ENCODE measurements at regions not wholly inside any gene's neighbourhood (a gene's known extent, or its start where the extent isn't known, plus 50 kb on each side); places are given as distances from the start of the nearest gene placed in this dataset.

GRCh38 chr9:136599811-136600660, 54.2 kb upstream of the NOTCH1 start:
- no peaks in the 10 kb centered on the region for H4K20me1 ChIP-seq (ENCODE audit: control insufficient read depth, insufficient read depth, low read length, poor library complexity, severe bottlenecking)
- H3K27ac ChIP-seq (ENCODE audit: low read length in 2 of 2) = no peak overlapping the region
- Mint-ChIP-seq H3K27me3 (peaks cover 5% of the 10 kb centered on the region), H3K9me3 (ENCODE audit: insufficient read depth) (no peaks in the 10 kb centered on the region), H3K4me1 (peaks cover 3% of the 10 kb centered on the region), H3K4me3 (no peak overlapping the region), H3K27ac (no peak overlapping the region)
- DNase-seq (no peak), ATAC-seq (ENCODE audit: low read depth) (no peak)
- intact Hi-C loops (cut with micrococcal nuclease) = no loop called here
- WGBS (ENCODE audit: insufficient coverage) = 32% methylated on average over 21 of the region's 29 CpGs
- H3K9ac ChIP-seq (ENCODE audit: low read length) = no peak overlapping the region
- no peak overlapping the region for H3K4me3 ChIP-seq (ENCODE audit: control extremely low read depth in 1 of 5, extremely low read depth in 1 of 5, insufficient read depth in 1 of 5, low read depth in 2 of 5, low read length in 4 of 5)
- ChIA-PET CTCF (no interaction called here), POLR2A (no interaction called here)
- H3K4me1 ChIP-seq (ENCODE audit: control insufficient read depth in 2 of 2, insufficient read depth in 2 of 2, low read length in 2 of 2) = peaks cover 6 to 10% of the 10 kb centered on the region in 2 donors
- H3K4me2 ChIP-seq (replicated peaks; ENCODE audit: low read depth, low read length, poor library complexity, severe bottlenecking) = no peak overlapping the region
- no peak for TF ChIP-seq EZH2 (IDR thresholded peaks at IDR 0.05; ENCODE audit: borderline replicate concordance, insufficient read depth, low read depth, low read length, poor library complexity, severe bottlenecking)
- TF ChIP-seq, protein P1, sequence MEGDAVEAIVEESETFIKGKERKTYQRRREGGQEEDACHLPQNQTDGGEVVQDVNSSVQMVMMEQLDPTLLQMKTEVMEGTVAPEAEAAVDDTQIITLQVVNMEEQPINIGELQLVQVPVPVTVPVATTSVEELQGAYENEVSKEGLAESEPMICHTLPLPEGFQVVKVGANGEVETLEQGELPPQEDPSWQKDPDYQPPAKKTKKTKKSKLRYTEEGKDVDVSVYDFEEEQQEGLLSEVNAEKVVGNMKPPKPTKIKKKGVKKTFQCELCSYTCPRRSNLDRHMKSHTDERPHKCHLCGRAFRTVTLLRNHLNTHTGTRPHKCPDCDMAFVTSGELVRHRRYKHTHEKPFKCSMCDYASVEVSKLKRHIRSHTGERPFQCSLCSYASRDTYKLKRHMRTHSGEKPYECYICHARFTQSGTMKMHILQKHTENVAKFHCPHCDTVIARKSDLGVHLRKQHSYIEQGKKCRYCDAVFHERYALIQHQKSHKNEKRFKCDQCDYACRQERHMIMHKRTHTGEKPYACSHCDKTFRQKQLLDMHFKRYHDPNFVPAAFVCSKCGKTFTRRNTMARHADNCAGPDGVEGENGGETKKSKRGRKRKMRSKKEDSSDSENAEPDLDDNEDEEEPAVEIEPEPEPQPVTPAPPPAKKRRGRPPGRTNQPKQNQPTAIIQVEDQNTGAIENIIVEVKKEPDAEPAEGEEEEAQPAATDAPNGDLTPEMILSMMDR (IDR thresholded peaks at IDR 0.05) = no peak
- no peak overlapping the region for H2AFZ ChIP-seq (ENCODE audit: insufficient read depth, low read depth, low read length, poor library complexity, severe bottlenecking)
- H3K27me3 ChIP-seq (replicated peaks in 1 of 4; ENCODE audit: control extremely low read depth in 1 of 4, control insufficient read depth in 3 of 4, insufficient read depth in 4 of 4, low read length in 3 of 4) = peaks cover 0 to 46% (median 6%) of the 10 kb centered on the region in 4 experiments
- H3K79me2 ChIP-seq (ENCODE audit: control insufficient read depth, insufficient read depth, low read length) = no peaks in the 10 kb centered on the region
- H3K36me3 ChIP-seq (replicated peaks in 1 of 2; ENCODE audit: control extremely low read depth in 1 of 2, control insufficient read depth in 1 of 2, extremely low read depth in 1 of 2, insufficient read depth in 2 of 2, low read length in 1 of 2) = no peaks in the 10 kb centered on the region
- H3K9me3 ChIP-seq (ENCODE audit: control extremely low read depth in 1 of 3, control insufficient read depth in 2 of 3, insufficient read depth in 1 of 3, low read length in 2 of 3) = peaks cover 0 to 15% (median 0%) of the 10 kb centered on the region in 3 donors

DNA sequence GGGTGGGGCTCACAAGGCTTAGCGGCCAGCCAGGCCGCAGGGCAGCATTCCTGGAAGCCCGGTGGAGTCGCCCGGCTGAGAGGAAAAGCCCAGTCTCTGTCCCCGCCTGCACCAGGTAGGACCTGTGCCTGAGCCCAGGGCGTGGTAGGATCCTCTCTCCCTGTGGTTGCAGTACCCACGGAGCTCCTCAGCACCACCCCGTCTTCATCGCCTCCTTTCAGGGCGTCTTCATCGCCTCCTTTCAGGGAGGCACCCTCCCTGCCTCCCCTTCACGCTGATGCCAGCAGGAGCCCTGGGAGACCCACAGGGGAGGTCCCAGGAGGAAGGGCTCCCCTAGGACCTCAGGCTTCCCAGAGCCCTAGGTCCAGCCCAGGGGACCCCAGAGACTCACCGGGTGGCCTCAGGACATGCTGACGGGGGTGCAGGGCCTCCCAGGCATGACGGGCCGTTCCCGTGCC, 53.3 kb upstream of the NOTCH1 start:
- Mint-ChIP-seq H3K4me3 (no peak overlapping the region), H3K27ac (no peak overlapping the region), H3K27me3 (peaks cover 5% of the 10 kb centered on the region), H3K4me1 (peaks cover 3% of the 10 kb centered on the region), H3K9me3 (ENCODE audit: insufficient read depth) (no peaks in the 10 kb centered on the region)
- no peak overlapping the region for H2AFZ ChIP-seq (ENCODE audit: insufficient read depth, low read depth, low read length, poor library complexity, severe bottlenecking)
- peaks cover 0 to 21% (median 3%) of the 10 kb centered on the region in 3 donors for H3K9me3 ChIP-seq (ENCODE audit: control extremely low read depth in 1 of 3, control insufficient read depth in 2 of 3, insufficient read depth in 1 of 3, low read length in 2 of 3)
- ATAC-seq (ENCODE audit: low read depth) (no peak), DNase-seq (no peak)
- WGBS (ENCODE audit: insufficient coverage) = 74% methylated on average over 16 of the region's 18 CpGs
- no peak overlapping the region for H3K9ac ChIP-seq (ENCODE audit: low read length)
- H3K27ac ChIP-seq (ENCODE audit: low read length in 2 of 2) = no peak overlapping the region
- POLR2A ChIA-PET = no interaction called here
- no peaks in the 10 kb centered on the region for H4K20me1 ChIP-seq (ENCODE audit: control insufficient read depth, insufficient read depth, low read length, poor library complexity, severe bottlenecking)
- no peaks in the 10 kb centered on the region for H3K36me3 ChIP-seq (replicated peaks in 1 of 2; ENCODE audit: control extremely low read depth in 1 of 2, control insufficient read depth in 1 of 2, extremely low read depth in 1 of 2, insufficient read depth in 2 of 2, low read length in 1 of 2)
- CTCF ChIA-PET = no interaction called here
- H3K4me3 ChIP-seq (ENCODE audit: control extremely low read depth in 1 of 5, extremely low read depth in 1 of 5, insufficient read depth in 1 of 5, low read depth in 2 of 5, low read length in 4 of 5) = no peak overlapping the region
- intact Hi-C loops (cut with micrococcal nuclease) = no loop called here
- H3K27me3 ChIP-seq (replicated peaks in 1 of 4; ENCODE audit: control extremely low read depth in 1 of 4, control insufficient read depth in 3 of 4, insufficient read depth in 4 of 4, low read length in 3 of 4) = peaks cover 0 to 40% (median 6%) of the 10 kb centered on the region in 4 experiments
- peaks cover 3 to 6% of the 10 kb centered on the region in 2 donors for H3K4me1 ChIP-seq (ENCODE audit: control insufficient read depth in 2 of 2, insufficient read depth in 2 of 2, low read length in 2 of 2)
- H3K79me2 ChIP-seq (ENCODE audit: control insufficient read depth, insufficient read depth, low read length) = no peaks in the 10 kb centered on the region
- H3K4me2 ChIP-seq (replicated peaks; ENCODE audit: low read depth, low read length, poor library complexity, severe bottlenecking) = no peak overlapping the region
- no peak for TF ChIP-seq EZH2 (IDR thresholded peaks at IDR 0.05; ENCODE audit: borderline replicate concordance, insufficient read depth, low read depth, low read length, poor library complexity, severe bottlenecking)
- TF ChIP-seq, protein P1 (IDR thresholded peaks at IDR 0.05) = no peak

Measured in B cell (primary cell).